Skeletal muscle tissue (tissue), 3 donors: ENCODE measurements at regions not wholly inside any gene's neighbourhood (a gene's known extent, or its start where the extent isn't known, plus 50 kb on each side); places are given as distances from the start of the nearest gene placed in this dataset.

Experiments
- H3K27ac ChIP-seq: one replicate; pipeline ENCODE4 v1.7.0; 2013; ENCODE audit warnings: mild to moderate bottlenecking, low read depth, low read length, inconsistent platforms
- H3K27me3 ChIP-seq, 3 donors: one replicate each; pipeline ENCODE4 v1.7.0; 2013; ENCODE audit warnings: low read length in 3 of 3; ENCODE audit not compliant: control insufficient read depth in 3 of 3, insufficient read depth in 3 of 3
- H3K36me3 ChIP-seq, 3 donors: one replicate each; pipeline ENCODE4 v1.7.0; 2013; ENCODE audit warnings: low read length in 3 of 3; ENCODE audit not compliant: control insufficient read depth in 3 of 3, insufficient read depth in 3 of 3
- H3K4me1 ChIP-seq, 3 donors: one replicate each; pipeline ENCODE4 v1.7.0; 2013; ENCODE audit warnings: low read length in 3 of 3, mild to moderate bottlenecking in 3 of 3; ENCODE audit not compliant: control insufficient read depth in 3 of 3, insufficient read depth in 3 of 3
- H3K4me3 ChIP-seq, 3 donors: one replicate each; pipeline ENCODE4 v1.7.0; 2013; ENCODE audit warnings: low read length in 3 of 3
- H3K9ac ChIP-seq, 3 donors: one replicate each; pipeline ENCODE4 v1.7.0; 2013; ENCODE audit warnings: low read length in 3 of 3, mild to moderate bottlenecking in 3 of 3, moderate library complexity in 2 of 3, low read depth in 1 of 3
- H3K9me3 ChIP-seq, 3 donors: one replicate each; pipeline ENCODE4 v1.7.0; 2013; ENCODE audit warnings: low read length in 3 of 3; ENCODE audit not compliant: control insufficient read depth in 3 of 3
- donor health status: Osteomylitis.

GRCh38 chr6:105744815-105745214 lies 341.3 kb upstream of the PRDM1 start:
- Histone ChIP-seq H3K36me3 (no peaks in the 10 kb centered on the region), H3K9me3 (no peaks in the 10 kb centered on the region), H3K27me3 (no peaks in the 10 kb centered on the region), H3K4me1 (no peaks in the 10 kb centered on the region), H3K4me3 (no peak overlapping the region), H3K27ac (no peak overlapping the region), H3K9ac (no peak overlapping the region)

- H3K4me1 ChIP-seq: no peaks in the 10 kb centered on the region
- H3K9me3 ChIP-seq: no peaks in the 10 kb centered on the region
- H3K27ac ChIP-seq: no peak overlapping the region
- no peak overlapping the region for H3K9ac ChIP-seq
- H3K4me3 ChIP-seq: no peak overlapping the region
- no peaks in the 10 kb centered on the region for H3K27me3 ChIP-seq
- H3K36me3 ChIP-seq: no peaks in the 10 kb centered on the region
Observed at GRCh38 chr6:105740946-105741645, 338.2 kb upstream of the PREP start.

- H3K36me3 ChIP-seq: no peaks in the 10 kb centered on the region
Observed at GRCh38 chr6:105739764-105740163, 336.9 kb upstream of the PREP start.

GRCh38 chr6:105733556-105734162 lies 330.8 kb upstream of the PREP start:
- H3K9ac ChIP-seq: no peak overlapping the region
- H3K4me1 ChIP-seq: no peaks in the 10 kb centered on the region
- no peaks in the 10 kb centered on the region for H3K36me3 ChIP-seq
- H3K27me3 ChIP-seq: no peaks in the 10 kb centered on the region
- no peak overlapping the region for H3K27ac ChIP-seq
- no peaks in the 10 kb centered on the region for H3K9me3 ChIP-seq
- H3K4me3 ChIP-seq: no peak overlapping the region

More at GRCh38 chr6:105739764-105740163, 336.9 kb upstream of the PREP start:
- Histone ChIP-seq H3K9me3 (no peaks in the 10 kb centered on the region), H3K4me3 (no peak overlapping the region), H3K27me3 (no peaks in the 10 kb centered on the region), H3K27ac (no peak overlapping the region), H3K9ac (no peak overlapping the region), H3K4me1 (no peaks in the 10 kb centered on the region)

GRCh38 chr6:105728995-105729394 lies 326.1 kb upstream of the PREP start:
- H3K9ac ChIP-seq: no peak overlapping the region
- H3K4me3 ChIP-seq: no peak overlapping the region
- H3K27ac ChIP-seq: no peak overlapping the region
- peaks cover 0 to 6% (median 4%) of the 10 kb centered on the region in 3 donors for H3K4me1 ChIP-seq
- no peaks in the 10 kb centered on the region for H3K36me3 ChIP-seq
- H3K27me3 ChIP-seq: no peaks in the 10 kb centered on the region
- H3K9me3 ChIP-seq: no peaks in the 10 kb centered on the region

GRCh38 chr6:105726902-105727655 lies 324.2 kb upstream of the PREP start:
- no peaks in the 10 kb centered on the region for H3K9me3 ChIP-seq
- H3K4me3 ChIP-seq: no peak overlapping the region
- no peak overlapping the region for H3K9ac ChIP-seq
- no peak overlapping the region for H3K27ac ChIP-seq
- peaks cover 0 to 6% (median 4%) of the 10 kb centered on the region in 3 donors for H3K4me1 ChIP-seq
- no peaks in the 10 kb centered on the region for H3K27me3 ChIP-seq
- no peaks in the 10 kb centered on the region for H3K36me3 ChIP-seq

GRCh38 chr6:105714846-105715245 lies 312.0 kb upstream of the PREP start:
- Histone ChIP-seq H3K36me3 (no peaks in the 10 kb centered on the region), H3K9ac (no peak overlapping the region), H3K27ac (no peak overlapping the region), H3K4me1 (no peaks in the 10 kb centered on the region), H3K27me3 (no peaks in the 10 kb centered on the region), H3K4me3 (no peak overlapping the region), H3K9me3 (no peaks in the 10 kb centered on the region)

- H3K36me3 ChIP-seq: no peaks in the 10 kb centered on the region
- no peaks in the 10 kb centered on the region for H3K27me3 ChIP-seq
- no peak overlapping the region for H3K27ac ChIP-seq
- no peaks in the 10 kb centered on the region for H3K4me1 ChIP-seq
- H3K9ac ChIP-seq: no peak overlapping the region
- no peaks in the 10 kb centered on the region for H3K9me3 ChIP-seq
- H3K4me3 ChIP-seq: no peak overlapping the region
Observed at GRCh38 chr6:105713474-105714118, 310.7 kb upstream of the PREP start.

- no peaks in the 10 kb centered on the region for H3K9me3 ChIP-seq
Observed at GRCh38 chr6:105711216-105711615, 308.3 kb upstream of the PREP start.

GRCh38 chr6:105705608-105706007 lies 302.7 kb upstream of the PREP start:
- no peaks in the 10 kb centered on the region for H3K36me3 ChIP-seq

More at GRCh38 chr6:105711216-105711615, 308.3 kb upstream of the PREP start:
- Histone ChIP-seq H3K4me1 (no peaks in the 10 kb centered on the region), H3K36me3 (no peaks in the 10 kb centered on the region), H3K27ac (no peak overlapping the region), H3K27me3 (no peaks in the 10 kb centered on the region), H3K4me3 (no peak overlapping the region), H3K9ac (no peak overlapping the region)

More at GRCh38 chr6:105705608-105706007, 302.7 kb upstream of the PREP start:
- no peaks in the 10 kb centered on the region for H3K27me3 ChIP-seq
- H3K9me3 ChIP-seq: no peaks in the 10 kb centered on the region
- no peak overlapping the region for H3K4me3 ChIP-seq
- no peak overlapping the region for H3K27ac ChIP-seq
- no peak overlapping the region for H3K9ac ChIP-seq
- H3K4me1 ChIP-seq: no peaks in the 10 kb centered on the region
